Central memory CD8-positive, alpha-beta T cell (primary cell): ENCODE measurements at regions not wholly inside any gene's neighbourhood (a gene's known extent, or its start where the extent isn't known, plus 50 kb on each side); places are given as distances from the start of the nearest gene placed in this dataset.

Source experiments
- ATAC-seq: fragments of 150-1000 bp; cut with Tn5 transposase; replicated peaks from 2 replicates; pipeline ENCODE4 v1.10.0; 2022; ENCODE audit warnings: mild to moderate bottlenecking, moderate FRiP score, moderate number of reproducible peaks; ENCODE audit not compliant: poor library complexity, severe bottlenecking; ENCODE audit errors: extremely low read depth
- DNase-seq, 2 donors: peaks; one replicate each; pipeline ENCODE4 v3.0.0; 2021; ENCODE audit warnings: low spot score in 2 of 2
- H3K27ac Mint-ChIP-seq: one replicate; pipeline ENCODE4 v1.8.0; 2022; ENCODE audit warnings: low read depth, mild to moderate bottlenecking, moderate library complexity, mixed read lengths
- H3K27me3 Mint-ChIP-seq: one replicate; pipeline ENCODE4 v1.8.0; 2022; ENCODE audit warnings: mixed read lengths
- H3K36me3 Mint-ChIP-seq: one replicate; pipeline ENCODE4 v1.8.0; 2022; ENCODE audit warnings: mild to moderate bottlenecking, moderate library complexity, mixed read lengths; ENCODE audit not compliant: insufficient read depth
- H3K4me1 Mint-ChIP-seq: one replicate; pipeline ENCODE4 v1.8.0; 2022; ENCODE audit warnings: mixed read lengths
- H3K4me3 Mint-ChIP-seq: one replicate; pipeline ENCODE4 v1.8.0; 2022; ENCODE audit warnings: mild to moderate bottlenecking, moderate library complexity, mixed read lengths
- H3K9me3 Mint-ChIP-seq: one replicate; pipeline ENCODE4 v1.8.0; 2022; ENCODE audit warnings: mixed read lengths

DNA sequence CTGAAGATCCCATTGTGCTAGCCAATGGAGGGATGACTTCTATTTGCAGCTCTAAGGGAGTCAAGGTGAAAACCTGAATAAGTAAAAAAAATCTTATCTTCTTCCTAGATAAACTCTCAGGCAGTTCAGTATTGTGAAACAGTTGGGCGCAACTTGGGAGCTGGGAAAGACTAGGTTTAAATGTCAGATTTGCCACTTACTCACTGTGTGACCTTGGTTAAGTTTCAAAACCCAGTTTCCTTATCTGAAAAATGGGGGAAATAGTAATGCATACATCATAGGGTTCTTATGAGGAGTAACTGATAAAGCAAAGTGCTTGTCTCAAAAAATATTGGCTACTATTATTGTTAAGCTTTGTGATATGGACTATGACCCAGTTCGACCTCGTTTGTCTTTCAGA, 88.8 kb downstream of the CD83 start:
- H3K4me3 Mint-ChIP-seq, result no peak overlapping the region
- H3K27ac Mint-ChIP-seq, result no peak overlapping the region
- no peaks in the 10 kb centered on the region for H3K9me3 Mint-ChIP-seq
- ATAC-seq (no peak), DNase-seq (no peak)
- H3K4me1 Mint-ChIP-seq, result peaks cover 10% of the 10 kb centered on the region
- no peaks in the 10 kb centered on the region for H3K36me3 Mint-ChIP-seq
- H3K27me3 Mint-ChIP-seq, result no peaks in the 10 kb centered on the region

DNA sequence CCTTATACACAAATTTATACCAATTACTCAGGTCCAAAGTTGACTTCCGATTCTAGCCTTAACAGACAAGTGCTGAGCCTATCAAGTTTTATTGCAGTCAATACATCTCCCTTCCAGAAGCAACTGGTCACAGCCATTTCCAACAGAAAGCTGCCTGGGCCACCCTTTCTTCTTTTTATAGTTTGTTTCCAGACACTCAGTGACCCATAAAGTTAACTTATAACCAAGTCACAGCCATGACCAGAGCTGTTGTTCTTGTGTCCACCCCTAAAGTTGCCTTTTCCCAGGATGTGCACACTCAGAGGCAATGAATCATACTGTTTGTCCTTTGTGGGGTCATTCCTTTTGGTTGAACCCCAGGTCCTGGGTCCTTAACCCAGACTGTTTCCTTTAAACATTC, 89.9 kb downstream of the CD83 start:
- ATAC-seq, result no peak
- H3K27me3 Mint-ChIP-seq, result no peaks in the 10 kb centered on the region

DNA sequence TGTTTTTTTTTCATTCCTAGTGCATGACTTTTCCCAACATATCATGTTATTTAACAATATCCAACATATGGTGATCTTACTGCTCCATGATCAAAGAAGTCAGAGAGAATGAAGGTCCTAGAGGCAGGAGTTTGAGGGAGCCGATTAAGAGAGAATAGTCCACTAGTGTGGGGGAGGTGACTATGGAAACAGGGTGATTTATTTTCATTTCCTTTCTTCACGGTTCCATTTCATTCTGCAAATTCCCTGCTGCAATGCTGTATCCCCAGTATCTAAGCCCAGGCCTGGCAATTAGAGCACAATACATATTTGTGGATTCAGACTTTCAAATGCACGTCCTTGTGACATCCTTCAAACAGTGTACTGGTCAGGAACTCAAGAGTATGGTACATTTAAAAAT, 91.4 kb downstream of the CD83 start:
- H3K36me3 Mint-ChIP-seq, result no peaks in the 10 kb centered on the region
- DNase-seq (no peak), ATAC-seq (no peak)
- peaks cover 15% of the 10 kb centered on the region for H3K4me1 Mint-ChIP-seq
- H3K27me3 Mint-ChIP-seq, result no peaks in the 10 kb centered on the region
- no peak overlapping the region for H3K4me3 Mint-ChIP-seq
- H3K27ac Mint-ChIP-seq, result no peak overlapping the region
- H3K9me3 Mint-ChIP-seq, result no peaks in the 10 kb centered on the region

More for the DNA sequence above, 89.9 kb downstream of the CD83 start:
- DNase-seq, result no peak
- Mint-ChIP-seq H3K4me3 (no peak overlapping the region), H3K4me1 (peaks cover 15% of the 10 kb centered on the region), H3K9me3 (no peaks in the 10 kb centered on the region), H3K36me3 (no peaks in the 10 kb centered on the region), H3K27ac (no peak overlapping the region)

DNA sequence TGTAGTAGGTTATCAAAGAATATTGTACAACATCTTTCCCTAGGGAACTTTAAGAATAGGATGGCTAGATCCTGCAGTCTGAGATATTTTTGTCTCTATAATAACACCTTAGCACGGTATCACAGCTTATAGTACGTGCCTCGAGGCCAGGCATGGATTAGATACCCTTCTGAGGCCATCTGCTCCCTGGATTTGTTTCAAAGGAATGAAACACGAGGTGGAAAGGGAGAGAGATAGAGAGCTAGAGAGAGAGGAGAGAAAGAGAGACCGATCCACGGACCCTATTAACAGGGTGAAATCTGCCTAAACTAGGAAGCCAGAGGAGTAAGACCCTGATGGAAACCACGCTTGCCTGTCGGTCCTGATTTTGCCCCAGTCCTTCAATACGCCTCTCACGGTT, 92.5 kb downstream of the CD83 start:
- Mint-ChIP-seq H3K4me3 (peak overlapping the region; percentile 75), H3K27ac (no peak overlapping the region), H3K27me3 (no peaks in the 10 kb centered on the region), H3K36me3 (no peaks in the 10 kb centered on the region), H3K9me3 (no peaks in the 10 kb centered on the region), H3K4me1 (peaks cover 15% of the 10 kb centered on the region)
- no peak for DNase-seq
- no peak for ATAC-seq

DNA sequence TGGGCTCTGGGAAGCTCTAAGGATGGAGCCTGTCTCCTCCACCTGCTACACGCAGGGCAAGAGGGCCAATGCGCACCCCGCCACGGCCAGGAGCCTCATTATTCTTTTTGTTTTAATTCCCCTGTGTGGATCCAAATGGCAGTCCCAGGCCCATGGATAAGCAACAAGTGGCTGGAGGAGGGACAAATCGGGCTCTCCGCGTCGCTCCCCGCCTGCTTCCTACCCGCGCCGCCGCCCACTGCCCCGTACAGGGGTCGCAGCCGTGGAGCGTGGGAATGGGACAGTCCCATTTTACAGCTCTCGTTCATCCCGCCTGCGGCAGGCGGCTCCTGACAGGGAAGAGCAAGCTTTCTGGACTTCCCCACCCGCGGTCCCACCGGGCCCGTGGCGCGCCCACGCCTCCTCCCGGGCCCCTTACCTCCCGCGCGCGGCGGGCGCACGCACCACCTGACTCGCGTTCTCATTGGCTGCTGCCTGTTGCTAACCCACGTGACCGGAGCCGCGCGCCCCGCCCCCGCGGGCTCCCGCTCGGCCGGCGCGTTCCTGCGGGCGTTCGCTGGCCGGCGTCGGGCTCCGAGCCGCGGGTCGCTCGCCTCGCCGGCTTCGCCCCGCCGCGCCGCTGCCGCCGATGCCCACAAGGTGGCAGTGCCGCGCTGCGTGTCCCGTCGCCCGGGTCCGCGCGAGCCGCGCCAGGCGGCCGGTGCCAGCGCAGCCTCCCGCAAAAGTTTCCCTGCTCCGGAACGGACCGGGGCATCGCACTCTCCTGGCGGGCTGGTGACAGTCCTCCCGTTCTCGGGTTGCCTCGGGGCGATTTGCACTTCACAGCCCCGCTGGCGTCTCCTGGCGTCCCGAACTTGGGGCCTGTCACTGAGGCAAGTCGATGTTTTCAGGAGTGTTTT, 93.3 kb downstream of the CD83 start:
- peak; percentile 85 for DNase-seq
- Mint-ChIP-seq H3K9me3 (no peaks in the 10 kb centered on the region), H3K4me3 (peak overlapping the region; percentile 75), H3K27ac (no peak overlapping the region), H3K27me3 (no peaks in the 10 kb centered on the region), H3K36me3 (no peaks in the 10 kb centered on the region), H3K4me1 (peaks cover 15% of the 10 kb centered on the region)
- ATAC-seq, result peak; percentile 89

DNA sequence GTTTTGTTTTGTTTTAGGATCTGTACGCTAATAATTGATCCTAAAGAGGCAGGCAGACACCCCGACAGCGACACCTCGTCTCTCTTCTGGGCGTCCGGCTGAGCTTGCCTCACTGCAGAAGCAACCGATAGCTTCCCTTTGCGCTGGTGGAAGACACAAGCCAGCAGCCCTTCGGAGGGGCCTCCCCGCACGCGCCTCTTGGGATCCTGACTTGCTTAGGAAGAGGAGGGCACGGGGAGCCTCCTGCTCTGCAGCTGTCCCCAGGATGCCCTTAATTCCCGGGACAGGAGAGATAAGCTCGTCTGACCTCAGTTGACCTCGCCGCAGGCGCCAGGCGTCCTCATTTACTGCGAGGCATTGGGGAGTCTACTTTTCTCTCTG, 94.0 kb downstream of the CD83 start:
- Mint-ChIP-seq H3K9me3 (no peaks in the 10 kb centered on the region), H3K27ac (no peak overlapping the region), H3K4me3 (peak overlapping the region; percentile 75), H3K27me3 (no peaks in the 10 kb centered on the region), H3K36me3 (no peaks in the 10 kb centered on the region), H3K4me1 (peaks cover 15% of the 10 kb centered on the region)
- ATAC-seq, result peak; percentile 8
- no peak for DNase-seq

DNA sequence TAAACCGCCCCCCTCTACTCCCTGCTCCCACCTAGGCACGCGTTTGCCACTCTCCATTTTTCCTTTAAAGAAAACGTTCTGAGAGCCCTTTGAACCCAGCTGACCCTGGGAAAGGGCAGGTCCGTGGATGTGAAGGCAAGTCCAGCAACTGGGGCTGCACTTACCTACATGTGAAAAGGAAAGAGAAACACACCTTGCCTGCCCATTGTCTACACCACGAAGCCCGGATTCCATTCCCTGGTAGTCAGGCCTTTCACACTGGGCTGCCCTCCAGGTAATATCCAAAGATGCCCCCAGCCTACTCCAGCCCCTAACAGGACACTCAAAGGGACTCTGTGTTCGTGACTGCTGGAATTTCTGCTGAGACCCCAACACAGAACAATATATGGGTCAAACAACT, 94.4 kb downstream of the CD83 start:
- no peaks in the 10 kb centered on the region for H3K36me3 Mint-ChIP-seq
- peak overlapping the region; percentile 75 for H3K4me3 Mint-ChIP-seq
- H3K9me3 Mint-ChIP-seq, result no peaks in the 10 kb centered on the region
- no peak for DNase-seq
- peaks cover 15% of the 10 kb centered on the region for H3K4me1 Mint-ChIP-seq
- no peak overlapping the region for H3K27ac Mint-ChIP-seq
- H3K27me3 Mint-ChIP-seq, result no peaks in the 10 kb centered on the region
- no peak for ATAC-seq

DNA sequence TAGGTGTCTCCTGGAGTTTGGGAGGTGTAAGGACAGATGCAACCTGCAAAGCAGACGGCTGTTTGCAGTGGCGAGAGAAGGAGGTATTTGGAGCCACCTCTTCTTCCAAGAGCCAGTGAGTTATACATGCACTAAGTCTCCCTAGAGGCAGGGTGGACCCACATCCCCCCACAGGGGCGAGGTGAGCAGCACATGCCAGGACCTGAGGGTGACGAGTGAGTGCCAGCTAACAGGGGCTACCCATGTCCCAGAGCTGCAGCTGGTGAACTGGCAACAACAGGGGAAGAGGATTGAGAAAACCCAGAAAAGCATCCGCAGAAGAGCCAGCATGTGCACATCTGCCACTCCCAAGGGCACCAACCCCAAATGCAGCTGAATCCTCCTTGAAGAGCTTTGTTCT, 95.1 kb downstream of the CD83 start:
- no peaks in the 10 kb centered on the region for H3K27me3 Mint-ChIP-seq
- DNase-seq (no peak), ATAC-seq (no peak)
- no peak overlapping the region for H3K4me3 Mint-ChIP-seq
- no peak overlapping the region for H3K27ac Mint-ChIP-seq
- H3K36me3 Mint-ChIP-seq, result no peaks in the 10 kb centered on the region
- H3K9me3 Mint-ChIP-seq, result no peaks in the 10 kb centered on the region
- H3K4me1 Mint-ChIP-seq, result peaks cover 15% of the 10 kb centered on the region

DNA sequence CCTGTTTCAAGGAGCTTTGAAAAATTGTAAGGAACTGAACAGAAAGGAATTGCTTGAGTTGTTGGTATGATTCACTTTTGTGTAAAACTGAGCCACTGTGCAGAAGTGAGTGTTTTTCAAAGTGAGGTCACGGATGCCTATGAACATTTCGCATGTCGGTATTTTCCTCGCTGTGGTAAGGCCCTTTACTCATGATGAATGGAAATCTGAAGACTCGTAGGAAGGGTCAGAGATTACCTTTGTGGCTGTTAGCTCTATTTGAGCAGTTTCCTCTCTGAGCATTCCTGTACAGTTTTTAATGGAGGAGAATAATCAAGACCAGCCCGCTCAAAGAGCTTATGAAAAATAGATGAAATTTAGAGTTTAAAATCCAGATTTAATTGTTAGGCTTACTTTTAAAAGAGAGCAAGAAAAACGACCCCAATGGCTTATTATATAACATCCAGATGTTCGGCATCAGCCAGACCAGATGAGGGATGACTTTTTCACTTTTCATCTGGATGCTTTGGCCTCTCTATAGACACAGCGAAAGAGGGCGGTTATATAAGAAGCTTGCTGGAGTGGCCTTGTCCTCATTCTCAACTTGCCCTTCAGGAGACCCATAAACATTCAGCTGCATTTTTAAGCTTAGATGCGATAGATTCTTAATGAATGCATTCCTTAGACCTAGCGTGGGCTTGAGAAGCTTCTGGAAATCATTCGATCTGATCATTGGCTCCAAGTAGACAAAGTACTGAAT, 99.5 kb downstream of the CD83 start:
- H3K27me3 Mint-ChIP-seq, result peaks cover 16% of the 10 kb centered on the region
- H3K27ac Mint-ChIP-seq, result no peak overlapping the region
- no peak overlapping the region for H3K4me3 Mint-ChIP-seq
- DNase-seq (no peak), ATAC-seq (no peak)
- no peaks in the 10 kb centered on the region for H3K9me3 Mint-ChIP-seq
- peaks cover 2% of the 10 kb centered on the region for H3K4me1 Mint-ChIP-seq
- no peaks in the 10 kb centered on the region for H3K36me3 Mint-ChIP-seq

DNA sequence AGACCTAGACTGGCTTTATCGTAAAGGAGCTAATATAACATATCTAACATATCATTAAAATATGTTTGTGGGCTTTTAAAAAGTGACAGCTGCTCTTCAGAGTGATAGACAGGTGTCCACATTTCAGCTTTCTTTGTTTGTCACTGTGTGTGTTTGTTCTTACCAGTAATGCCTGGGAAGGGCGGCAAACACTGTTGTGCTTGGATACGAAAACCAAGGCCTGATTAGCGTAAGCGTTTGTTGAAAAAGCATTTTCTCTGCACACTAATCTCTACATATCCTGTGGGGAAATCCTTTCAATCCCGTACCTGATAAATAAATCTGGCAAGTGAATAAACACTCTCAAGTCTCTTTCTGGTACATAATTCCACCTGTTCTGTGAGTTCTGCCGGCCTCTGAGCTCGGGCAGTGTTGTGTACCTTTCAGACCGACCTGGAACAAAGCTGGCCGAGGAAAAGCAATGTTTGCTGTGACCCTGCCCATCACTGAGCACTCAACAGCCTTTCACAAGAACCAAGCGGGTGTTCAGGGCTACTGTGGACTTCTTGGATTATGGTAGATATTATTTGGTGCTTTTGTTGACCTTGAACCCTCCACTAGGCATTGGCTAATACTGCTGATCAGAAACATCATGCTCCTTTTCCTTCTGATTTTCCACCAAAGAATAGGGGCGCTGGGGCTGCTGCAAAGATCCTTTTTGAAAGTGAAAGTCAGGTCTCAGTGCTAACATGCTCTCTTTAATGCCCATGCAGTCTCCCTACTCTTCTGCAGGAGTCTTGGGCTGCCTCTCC, 100.4 kb downstream of the CD83 start:
- no peak for DNase-seq
- Mint-ChIP-seq H3K27ac (no peak overlapping the region), H3K27me3 (peaks cover 22% of the 10 kb centered on the region), H3K4me1 (no peaks in the 10 kb centered on the region), H3K4me3 (no peak overlapping the region), H3K36me3 (no peaks in the 10 kb centered on the region), H3K9me3 (no peaks in the 10 kb centered on the region)
- ATAC-seq, result no peak

DNA sequence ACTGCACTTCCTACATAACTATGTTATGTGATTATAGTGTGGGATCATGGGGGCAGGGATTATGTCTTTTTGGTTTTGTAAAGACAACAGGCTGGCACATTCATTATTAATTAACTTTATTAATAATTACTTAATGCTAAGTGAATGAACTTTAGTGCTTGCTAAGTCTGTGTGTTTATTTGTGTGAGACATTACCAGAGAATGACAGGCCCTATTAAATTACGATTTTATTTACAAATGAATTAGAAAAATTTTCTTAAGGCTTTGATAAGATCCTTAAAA, 100.9 kb downstream of the CD83 start:
- no peak overlapping the region for H3K27ac Mint-ChIP-seq

DNA sequence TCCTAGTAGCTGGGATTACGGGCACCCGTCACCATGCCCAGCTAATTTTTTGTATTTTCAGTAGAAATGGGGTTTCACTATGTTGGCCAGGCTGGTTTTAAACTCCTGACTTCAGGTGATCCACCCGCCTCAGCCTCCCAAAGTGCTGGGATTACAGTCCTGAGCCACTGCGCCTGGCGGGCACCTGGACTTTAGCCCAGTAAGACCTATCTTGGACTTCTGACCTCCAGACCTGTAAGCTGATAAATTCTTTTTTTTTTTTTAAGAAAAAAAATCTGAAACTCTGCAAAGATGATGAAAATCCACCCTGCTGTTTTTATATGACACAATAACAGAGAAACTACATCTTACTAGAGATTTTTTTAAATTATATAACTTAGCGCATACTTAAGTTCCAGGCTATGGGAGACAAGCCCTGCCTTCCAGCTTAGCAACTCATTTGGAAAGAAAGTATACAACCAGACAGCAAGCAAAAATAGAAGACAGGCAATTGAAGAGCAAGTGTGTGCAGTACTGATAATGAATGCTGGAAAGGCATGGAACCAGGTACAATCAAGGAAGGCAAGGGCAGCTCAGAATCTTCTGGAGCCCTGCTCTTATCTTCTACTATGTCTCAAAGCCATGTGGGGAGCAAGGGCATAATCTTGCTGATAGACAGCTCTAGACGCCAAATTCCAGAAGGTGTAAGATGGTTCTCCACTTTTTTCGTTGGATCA, 104.2 kb downstream of the CD83 start:
- no peak overlapping the region for H3K27ac Mint-ChIP-seq
- H3K9me3 Mint-ChIP-seq, result no peaks in the 10 kb centered on the region
- no peaks in the 10 kb centered on the region for H3K4me1 Mint-ChIP-seq
- peaks cover 22% of the 10 kb centered on the region for H3K27me3 Mint-ChIP-seq
- no peaks in the 10 kb centered on the region for H3K36me3 Mint-ChIP-seq
- no peak for DNase-seq
- H3K4me3 Mint-ChIP-seq, result no peak overlapping the region
- ATAC-seq, result no peak

More for the DNA sequence above, 100.9 kb downstream of the CD83 start:
- DNase-seq (no peak), ATAC-seq (no peak)
- H3K9me3 Mint-ChIP-seq, result no peaks in the 10 kb centered on the region
- H3K36me3 Mint-ChIP-seq, result no peaks in the 10 kb centered on the region
- no peaks in the 10 kb centered on the region for H3K4me1 Mint-ChIP-seq
- H3K4me3 Mint-ChIP-seq, result no peak overlapping the region
- peaks cover 22% of the 10 kb centered on the region for H3K27me3 Mint-ChIP-seq
